ENCODE measurements at regions not wholly inside any gene's neighbourhood (a gene's known extent, or its start where the extent isn't known, plus 50 kb on each side); places are given as distances from the start of the nearest gene placed in this dataset.

- Histone ChIP-seq H3K4me3 (no peak overlapping the region), H3K27me3 (no peaks in the 10 kb centered on the region), H3K27ac (peak overlapping the region; percentile 45 to 93 (median 79)), H3K36me3 (replicated peaks in 1 of 2) (no peaks in the 10 kb centered on the region), H3K4me1 (replicated peaks in 1 of 2) (peaks cover 15 to 52% of the 10 kb centered on the region in 2 donors), H3K9me3 (replicated peaks in 1 of 3) (no peaks in the 10 kb centered on the region)
- peak; percentile 84 to 97 (median 97) for DNase-seq
- TF ChIP-seq POLR2A (IDR thresholded peaks at IDR 0.05) (peak in 1 of 2 donors; percentile 68), CTCF (IDR thresholded peaks at IDR 0.05) (peak; percentile 26 to 76 (median 70))
- intact Hi-C loops (cut with DNase I), result loop anchor here (5.0 to 10.0 kb wide), 2 partner anchors 82 to 84 kb away; partner anchors contain the start of gene CEBPB (in 1 of the 2)
- 20 to 44% (median 38%) methylated on average over 11 to 17 of the region's 17 CpGs for WGBS, 4 donors
Measured at GRCh38 chr20:50278684-50279531, 88.3 kb downstream of the CEBPB start.

- Histone ChIP-seq H3K27me3 (no peaks in the 10 kb centered on the region), H3K36me3 (replicated peaks in 1 of 2) (no peaks in the 10 kb centered on the region), H3K4me1 (replicated peaks in 1 of 2) (peaks cover 28 to 65% of the 10 kb centered on the region in 2 donors), H3K9me3 (replicated peaks in 1 of 3) (no peaks in the 10 kb centered on the region), H3K4me3 (no peak overlapping the region), H3K27ac (peak overlapping the region in 3 of 5 donors; percentile 73 to 93 (median 86))
- no peak for TF ChIP-seq CTCF (IDR thresholded peaks at IDR 0.05)
- no peak for TF ChIP-seq POLR2A (IDR thresholded peaks at IDR 0.05)
- intact Hi-C loops (cut with DNase I), result loop anchor here (5.0 to 10.0 kb wide), 2 partner anchors 83 to 85 kb away; partner anchors contain the start of gene CEBPB (in 1 of the 2)
- DNase-seq, result no peak
- WGBS, 4 donors, result 77 to 85% (median 81%) methylated on average over 7 to 8 of the region's 8 CpGs
Measured at GRCh38 chr20:50279988-50280850, 89.6 kb downstream of the CEBPB start.

GRCh38 chr20:50280851-50281655, 90.4 kb downstream of the CEBPB start:
- TF ChIP-seq POLR2A (IDR thresholded peaks at IDR 0.05), result no peak
- no peak for TF ChIP-seq CTCF (IDR thresholded peaks at IDR 0.05)
- no peak overlapping the region for H3K4me3 ChIP-seq
- H3K4me1 ChIP-seq (replicated peaks in 1 of 2), result peaks cover 36 to 73% of the 10 kb centered on the region in 2 donors
- H3K27me3 ChIP-seq, result no peaks in the 10 kb centered on the region
- DNase-seq, result no peak
- H3K9me3 ChIP-seq (replicated peaks in 1 of 3), result no peaks in the 10 kb centered on the region
- 85 to 90% (median 89%) methylated on average over 8 to 9 of the region's 9 CpGs for WGBS, 4 donors
- H3K36me3 ChIP-seq (replicated peaks in 1 of 2), result no peaks in the 10 kb centered on the region
- intact Hi-C loops (cut with DNase I), result no loop called here
- H3K27ac ChIP-seq, result peak overlapping the region in 2 of 5 donors; percentile 27 to 86

Data from adrenal gland (tissue), 9 donors.